ENCODE measurements at regions not wholly inside any gene's neighbourhood (a gene's known extent, or its start where the extent isn't known, plus 50 kb on each side); places are given as distances from the start of the nearest gene placed in this dataset.

DNA sequence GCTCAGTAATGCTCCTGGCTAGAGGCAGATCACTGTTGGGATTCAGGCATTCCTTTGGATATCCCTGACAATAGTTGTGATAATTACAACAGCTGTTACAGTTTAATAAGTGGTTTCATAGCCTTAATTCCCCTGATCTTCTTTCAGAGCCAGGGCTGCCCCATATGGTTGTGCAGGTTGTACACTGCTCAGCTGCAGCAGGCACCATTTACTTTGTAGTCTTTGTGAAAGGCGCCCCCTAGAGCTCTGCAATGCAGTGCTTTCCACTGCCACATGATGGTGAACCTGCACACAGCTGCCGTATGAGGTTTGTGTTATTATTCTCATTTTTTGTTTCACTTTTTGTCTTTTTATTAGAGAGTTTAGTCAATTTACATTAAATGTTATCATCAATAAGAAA lies 239.1 kb downstream of the KCNS3 start:
- Histone ChIP-seq H3K23ac (ENCODE audit: insufficient read length) (no peak overlapping the region), H3K36me3 (ENCODE audit: control insufficient read depth in 2 of 4, insufficient read depth in 4 of 4, low read length in 3 of 4) (no peaks in the 10 kb centered on the region), H3K56ac (replicated peaks; ENCODE audit: insufficient read length, low read depth, low read length) (no peak overlapping the region), H4K91ac (replicated peaks; ENCODE audit: insufficient read length, low read length) (no peak overlapping the region), H3K18ac (ENCODE audit: extremely low read depth, low read length) (no peak overlapping the region), H2BK12ac (ENCODE audit: low read depth, low read length) (no peak overlapping the region), H3K9ac (replicated peaks in 1 of 4; ENCODE audit: extremely low read depth in 1 of 4, low read depth in 3 of 4, low read length in 3 of 4) (no peak overlapping the region), H3K4ac (replicated peaks; ENCODE audit: insufficient read length, low read depth, low read length) (no peak overlapping the region), H4K8ac (ENCODE audit: extremely low read depth, insufficient read depth, low read length) (no peak overlapping the region), H3K4me1 (replicated peaks in 1 of 4; ENCODE audit: control insufficient read depth in 3 of 4, insufficient read depth in 4 of 4, low read length in 3 of 4) (no peaks in the 10 kb centered on the region), H3K79me2 (ENCODE audit: control insufficient read depth in 1 of 2, insufficient read depth in 2 of 2, low read length in 2 of 2) (no peaks in the 10 kb centered on the region), H4K20me1 (replicated peaks in 1 of 2; ENCODE audit: control insufficient read depth in 1 of 2, insufficient read depth in 2 of 2, low read length in 2 of 2) (no peaks in the 10 kb centered on the region), H3K27me3 (replicated peaks in 1 of 4; ENCODE audit: control insufficient read depth in 3 of 4, extremely low read depth in 1 of 4, insufficient read depth in 3 of 4, low read length in 3 of 4) (no peaks in the 10 kb centered on the region), H2BK20ac (ENCODE audit: low read length) (no peak overlapping the region), H3K23me2 (ENCODE audit: low read depth, low read length) (no peaks in the 10 kb centered on the region; the same call in 1 of the 2 replicates), H3K14ac (ENCODE audit: insufficient read length) (no peak overlapping the region), H3K79me1 (ENCODE audit: low read depth, low read length) (no peaks in the 10 kb centered on the region), H3K4me3 (ENCODE audit: extremely low read depth in 1 of 4, insufficient read depth in 2 of 4, low read depth in 3 of 4, low read length in 4 of 4) (no peak overlapping the region), H2AK5ac (ENCODE audit: low read depth, low read length) (no peak overlapping the region), H3K27ac (ENCODE audit: low read depth, low read length) (no peak overlapping the region), H3K4me2 (ENCODE audit: insufficient read depth in 1 of 2, low read depth in 2 of 2, low read length in 2 of 2) (no peak overlapping the region), H4K5ac (ENCODE audit: insufficient read length, low read depth, low read length) (no peak overlapping the region), H3K9me3 (ENCODE audit: insufficient read depth in 2 of 2, low read depth in 1 of 2, low read length in 1 of 2) (no peaks in the 10 kb centered on the region; a peak in 1 of 4 replicates), H2BK15ac (ENCODE audit: low read length) (no peak overlapping the region), H2BK5ac (ENCODE audit: low read depth, low read length) (no peak overlapping the region), H2AFZ (ENCODE audit: low read length) (no peak overlapping the region), H2BK120ac (replicated peaks; ENCODE audit: low read depth, low read length) (no peak overlapping the region)
- CTCF ChIA-PET (ENCODE audit: partially characterized antibody), result interaction anchor here (0.5 to 4.4 kb wide), 31 partner anchors 10 to 806 kb away, joined by 3 to 60 read pairs (median 4); partner anchors contain the start of gene KCNS3
- FAIRE-seq (no peak), DNase-seq (ENCODE audit: low read depth in 1 of 2, low spot score in 2 of 2) (peak in 1 of 2 experiments; percentile 56)
- POLR2A ChIA-PET (ENCODE audit: partially characterized antibody), result interaction anchor here (1.3 kb wide), 1 partner anchor 265 kb away, joined by 3 read pairs; no protein-coding TSS in a partner anchor
- WGBS, 2 experiments (ENCODE audit: extremely low coverage in 1 of 2, insufficient coverage in 1 of 2, insufficient read length in 1 of 2, insufficient replicate concordance in 2 of 2, low coverage in 1 of 2, low lambda C conversion rate in 2 of 2, missing lambda C conversion rate in 1 of 2), result 47% methylated on average over 2 of the region's 2 CpGs; no CpG with 5 or more reads in 1 of the 2 experiments
- TF ChIP-seq SIRT6 (IDR thresholded peaks at IDR 0.05; ENCODE audit: low read length) (no peak), YY1 (IDR thresholded peaks at IDR 0.05; ENCODE audit: low read depth, low read length) (peak; percentile 60; the same call in 1 of the 2 replicates), SAP30 (IDR thresholded peaks at IDR 0.05; ENCODE audit: insufficient read depth, insufficient replicate concordance, low read length) (no peak), CBX5 (IDR thresholded peaks at IDR 0.05; ENCODE audit: low read depth, low read length) (no peak), RAD21 (IDR thresholded peaks at IDR 0.05 in 1 of 2, conservative IDR thresholded peaks at IDR 0.05 in 1 of 2; ENCODE audit: low read depth in 2 of 2, low read length in 2 of 2) (peak; percentile 75 to 83), JUN (IDR thresholded peaks at IDR 0.05; ENCODE audit: low read depth, low read length) (no peak), TCF12 (IDR thresholded peaks at IDR 0.05; ENCODE audit: low read depth, low read length) (0 out of 2 replicates have a peak, but pooled peaks have one; percentile 19)
- TF ChIP-seq, protein P1, sequence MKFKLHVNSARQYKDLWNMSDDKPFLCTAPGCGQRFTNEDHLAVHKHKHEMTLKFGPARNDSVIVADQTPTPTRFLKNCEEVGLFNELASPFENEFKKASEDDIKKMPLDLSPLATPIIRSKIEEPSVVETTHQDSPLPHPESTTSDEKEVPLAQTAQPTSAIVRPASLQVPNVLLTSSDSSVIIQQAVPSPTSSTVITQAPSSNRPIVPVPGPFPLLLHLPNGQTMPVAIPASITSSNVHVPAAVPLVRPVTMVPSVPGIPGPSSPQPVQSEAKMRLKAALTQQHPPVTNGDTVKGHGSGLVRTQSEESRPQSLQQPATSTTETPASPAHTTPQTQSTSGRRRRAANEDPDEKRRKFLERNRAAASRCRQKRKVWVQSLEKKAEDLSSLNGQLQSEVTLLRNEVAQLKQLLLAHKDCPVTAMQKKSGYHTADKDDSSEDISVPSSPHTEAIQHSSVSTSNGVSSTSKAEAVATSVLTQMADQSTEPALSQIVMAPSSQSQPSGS (IDR thresholded peaks at IDR 0.05; ENCODE audit: low read length), result no peak
- TF ChIP-seq, protein P2, sequence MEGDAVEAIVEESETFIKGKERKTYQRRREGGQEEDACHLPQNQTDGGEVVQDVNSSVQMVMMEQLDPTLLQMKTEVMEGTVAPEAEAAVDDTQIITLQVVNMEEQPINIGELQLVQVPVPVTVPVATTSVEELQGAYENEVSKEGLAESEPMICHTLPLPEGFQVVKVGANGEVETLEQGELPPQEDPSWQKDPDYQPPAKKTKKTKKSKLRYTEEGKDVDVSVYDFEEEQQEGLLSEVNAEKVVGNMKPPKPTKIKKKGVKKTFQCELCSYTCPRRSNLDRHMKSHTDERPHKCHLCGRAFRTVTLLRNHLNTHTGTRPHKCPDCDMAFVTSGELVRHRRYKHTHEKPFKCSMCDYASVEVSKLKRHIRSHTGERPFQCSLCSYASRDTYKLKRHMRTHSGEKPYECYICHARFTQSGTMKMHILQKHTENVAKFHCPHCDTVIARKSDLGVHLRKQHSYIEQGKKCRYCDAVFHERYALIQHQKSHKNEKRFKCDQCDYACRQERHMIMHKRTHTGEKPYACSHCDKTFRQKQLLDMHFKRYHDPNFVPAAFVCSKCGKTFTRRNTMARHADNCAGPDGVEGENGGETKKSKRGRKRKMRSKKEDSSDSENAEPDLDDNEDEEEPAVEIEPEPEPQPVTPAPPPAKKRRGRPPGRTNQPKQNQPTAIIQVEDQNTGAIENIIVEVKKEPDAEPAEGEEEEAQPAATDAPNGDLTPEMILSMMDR (IDR thresholded peaks at IDR 0.05; ENCODE audit: control extremely low read depth in 1 of 3, insufficient read depth in 1 of 3, low read depth in 1 of 3, low read length in 3 of 3), result peak; percentile 62 to 73 (median 72)
